ENCODE measurements at regions not wholly inside any gene's neighbourhood (a gene's known extent, or its start where the extent isn't known, plus 50 kb on each side); places are given as distances from the start of the nearest gene placed in this dataset.

- TF ChIP-seq POLR2A (IDR thresholded peaks at IDR 0.05) = no peak
- TF ChIP-seq, protein P1, sequence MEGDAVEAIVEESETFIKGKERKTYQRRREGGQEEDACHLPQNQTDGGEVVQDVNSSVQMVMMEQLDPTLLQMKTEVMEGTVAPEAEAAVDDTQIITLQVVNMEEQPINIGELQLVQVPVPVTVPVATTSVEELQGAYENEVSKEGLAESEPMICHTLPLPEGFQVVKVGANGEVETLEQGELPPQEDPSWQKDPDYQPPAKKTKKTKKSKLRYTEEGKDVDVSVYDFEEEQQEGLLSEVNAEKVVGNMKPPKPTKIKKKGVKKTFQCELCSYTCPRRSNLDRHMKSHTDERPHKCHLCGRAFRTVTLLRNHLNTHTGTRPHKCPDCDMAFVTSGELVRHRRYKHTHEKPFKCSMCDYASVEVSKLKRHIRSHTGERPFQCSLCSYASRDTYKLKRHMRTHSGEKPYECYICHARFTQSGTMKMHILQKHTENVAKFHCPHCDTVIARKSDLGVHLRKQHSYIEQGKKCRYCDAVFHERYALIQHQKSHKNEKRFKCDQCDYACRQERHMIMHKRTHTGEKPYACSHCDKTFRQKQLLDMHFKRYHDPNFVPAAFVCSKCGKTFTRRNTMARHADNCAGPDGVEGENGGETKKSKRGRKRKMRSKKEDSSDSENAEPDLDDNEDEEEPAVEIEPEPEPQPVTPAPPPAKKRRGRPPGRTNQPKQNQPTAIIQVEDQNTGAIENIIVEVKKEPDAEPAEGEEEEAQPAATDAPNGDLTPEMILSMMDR (IDR thresholded peaks at IDR 0.05) = no peak
These were observed 931.7 kb downstream of the CENPC start for GRCh38 chr4:66613591-66613990.

All from uterus (tissue), 2 donors.